ENCODE measurements at regions not wholly inside any gene's neighbourhood (a gene's known extent, or its start where the extent isn't known, plus 50 kb on each side); places are given as distances from the start of the nearest gene placed in this dataset.

DNA sequence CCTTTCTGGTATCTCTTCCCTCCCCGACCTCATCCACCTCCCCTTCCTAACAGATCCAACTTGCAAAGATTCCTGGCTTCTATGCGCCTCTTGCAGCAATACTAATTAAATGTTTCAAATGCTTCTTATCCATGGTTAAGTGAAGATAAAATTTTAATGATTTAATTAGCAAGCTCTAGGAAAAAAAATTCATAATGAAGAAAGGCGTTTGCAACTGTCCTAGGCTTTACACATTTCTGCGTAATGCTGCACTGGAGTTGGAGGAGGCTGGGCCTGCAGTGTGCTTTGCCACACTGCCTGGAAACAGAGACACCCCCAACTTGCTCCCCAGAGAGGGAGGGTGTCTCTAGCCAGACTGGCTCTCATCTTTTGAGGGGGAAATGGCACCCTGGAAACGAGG lies 123.9 kb upstream of the CARD11 start:
- no peak for TF ChIP-seq ZBTB7A (IDR thresholded peaks at IDR 0.05; ENCODE audit: low read depth)
- TF ChIP-seq, protein P1, sequence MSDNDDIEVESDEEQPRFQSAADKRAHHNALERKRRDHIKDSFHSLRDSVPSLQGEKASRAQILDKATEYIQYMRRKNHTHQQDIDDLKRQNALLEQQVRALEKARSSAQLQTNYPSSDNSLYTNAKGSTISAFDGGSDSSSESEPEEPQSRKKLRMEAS (IDR thresholded peaks at IDR 0.05), result no peak
- TF ChIP-seq REST (IDR thresholded peaks at IDR 0.05; ENCODE audit: low read depth), result no peak
- no peak for TF ChIP-seq YY1 (IDR thresholded peaks at IDR 0.05; ENCODE audit: low read depth)
- TF ChIP-seq, protein P2, sequence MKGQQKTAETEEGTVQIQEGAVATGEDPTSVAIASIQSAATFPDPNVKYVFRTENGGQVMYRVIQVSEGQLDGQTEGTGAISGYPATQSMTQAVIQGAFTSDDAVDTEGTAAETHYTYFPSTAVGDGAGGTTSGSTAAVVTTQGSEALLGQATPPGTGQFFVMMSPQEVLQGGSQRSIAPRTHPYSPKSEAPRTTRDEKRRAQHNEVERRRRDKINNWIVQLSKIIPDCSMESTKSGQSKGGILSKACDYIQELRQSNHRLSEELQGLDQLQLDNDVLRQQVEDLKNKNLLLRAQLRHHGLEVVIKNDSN (IDR thresholded peaks at IDR 0.05), result no peak
- TF ChIP-seq TAF1 (IDR thresholded peaks at IDR 0.05; ENCODE audit: low read depth), result no peak
- no peak for TF ChIP-seq EP300 (IDR thresholded peaks at IDR 0.05; ENCODE audit: borderline replicate concordance)
- no peak for TF ChIP-seq EGR1 (IDR thresholded peaks at IDR 0.05)
- TF ChIP-seq TCF12 (IDR thresholded peaks at IDR 0.05; ENCODE audit: low read depth), result no peak
- TF ChIP-seq CEBPB (IDR thresholded peaks at IDR 0.05), result no peak
- TF ChIP-seq TEAD4 (IDR thresholded peaks at IDR 0.05), result no peak
